ENCODE measurements at regions not wholly inside any gene's neighbourhood (a gene's known extent, or its start where the extent isn't known, plus 50 kb on each side); places are given as distances from the start of the nearest gene placed in this dataset.

- TF ChIP-seq POLR2A (IDR thresholded peaks at IDR 0.05; ENCODE audit: low read depth, low read length) (no peak), CTCF (conservative IDR thresholded peaks at IDR 0.05; ENCODE audit: low read depth, low read length) (no peak)
These were observed 131.0 kb downstream of the TTC8 start for GRCh38 chr14:88955455-88955854.

Data from IMR-90 (cell line).